Loucy (cell line): ENCODE measurements at regions not wholly inside any gene's neighbourhood (a gene's known extent, or its start where the extent isn't known, plus 50 kb on each side); places are given as distances from the start of the nearest gene placed in this dataset.

ENCODE experiments used
- H2AFZ ChIP-seq: fragments of 200-600 bp; sonication (generic); 2 replicates; pipeline ENCODE4 v1.6.0; 2016; ENCODE audit warnings: antibody characterized with exemption, mild to moderate bottlenecking, low read length, moderate library complexity
- H3F3A ChIP-seq: fragments of 200-600 bp; 2 replicates; pipeline ENCODE4 v1.6.0; 2016; ENCODE audit warnings: antibody characterized with exemption, low read depth, mild to moderate bottlenecking
- H3K27me3 ChIP-seq: fragments of 200-600 bp; sonication (generic); 2 replicates; pipeline ENCODE4 v1.6.1; 2014; ENCODE audit warnings: low read length, mild to moderate bottlenecking; ENCODE audit not compliant: insufficient read depth, poor library complexity, severe bottlenecking
- H3K36me3 ChIP-seq: fragments of 200-600 bp; sonication (generic); 2 replicates; pipeline ENCODE4 v1.6.1; 2016; ENCODE audit warnings: low read length; ENCODE audit not compliant: insufficient read depth
- H3K4me1 ChIP-seq: fragments of 200-600 bp; sonication (generic); 2 replicates; pipeline ENCODE4 v1.5.1; 2014; ENCODE audit warnings: low read length, mild to moderate bottlenecking; ENCODE audit not compliant: insufficient read depth, poor library complexity, severe bottlenecking
- H3K4me2 ChIP-seq: fragments of 200-600 bp; sonication (generic); 2 replicates; pipeline ENCODE4 v1.6.0; 2014; ENCODE audit warnings: antibody characterized with exemption, low read length, low read depth, mild to moderate bottlenecking; ENCODE audit not compliant: poor library complexity, severe bottlenecking
- H3K4me3 ChIP-seq: fragments of 200-600 bp; sonication (generic); 2 replicates; pipeline ENCODE4 v1.5.1; 2014; ENCODE audit warnings: low read length, mild to moderate bottlenecking, mixed read lengths; ENCODE audit not compliant: poor library complexity, severe bottlenecking
- H3K79me2 ChIP-seq: fragments of 200-600 bp; sonication (generic); 2 replicates; pipeline ENCODE4 v1.6.1; 2014; ENCODE audit warnings: low read length; ENCODE audit not compliant: insufficient read depth
- H3K9ac ChIP-seq: fragments of 200-600 bp; sonication (generic); 2 replicates; pipeline ENCODE4 v1.6.0; 2014; ENCODE audit warnings: mild to moderate bottlenecking, low read depth, low read length, moderate library complexity; ENCODE audit not compliant: poor library complexity, severe bottlenecking
- H3K9me2 ChIP-seq: fragments of 200-600 bp; sonication (generic); replicated peaks from 2 replicates; pipeline ENCODE4 v1.6.1; 2016; ENCODE audit warnings: low read depth, low read length, mixed read lengths
- H3K9me3 ChIP-seq: fragments of 200-600 bp; sonication (generic); 2 replicates; pipeline ENCODE4 v1.6.1; 2014; ENCODE audit warnings: mild to moderate bottlenecking, antibody characterized with exemption, low read length, low read depth; ENCODE audit not compliant: insufficient read depth
- H4K20me1 ChIP-seq: fragments of 200-600 bp; sonication (generic); 2 replicates; pipeline ENCODE4 v1.6.0; 2014; ENCODE audit warnings: antibody characterized with exemption, low read length, mild to moderate bottlenecking; ENCODE audit not compliant: insufficient read depth, poor library complexity, severe bottlenecking
- CTCF ChIP-seq: fragments of 200-600 bp; sonication (generic); conservative IDR thresholded peaks from 2 replicates; pipeline ENCODE4 v1.5.1; 2014; ENCODE audit warnings: mild to moderate bottlenecking, antibody characterized with exemption, low read length
- EZH2phosphoT487 ChIP-seq: fragments of 200-600 bp; IDR thresholded peaks from 2 replicates; pipeline ENCODE4 v1.6.1; 2018; ENCODE audit warnings: antibody characterized with exemption, mild to moderate bottlenecking, moderate library complexity, borderline replicate concordance

- no peaks in the 10 kb centered on the region for H3K36me3 ChIP-seq
- no peaks in the 10 kb centered on the region for H3K9me2 ChIP-seq
- no peaks in the 10 kb centered on the region for H4K20me1 ChIP-seq
- H3K9me3 ChIP-seq, result no peaks in the 10 kb centered on the region
- H3K4me1 ChIP-seq, result no peaks in the 10 kb centered on the region
- H3K27me3 ChIP-seq, result no peaks in the 10 kb centered on the region
- no peaks in the 10 kb centered on the region for H3K79me2 ChIP-seq
- H3F3A ChIP-seq, result no peaks in the 10 kb centered on the region
- TF ChIP-seq CTCF (no peak), EZH2phosphoT487 (no peak)
- H3K4me3 ChIP-seq, result no peak overlapping the region
- H3K9ac ChIP-seq, result no peak overlapping the region
- no peak overlapping the region for H2AFZ ChIP-seq
- H3K4me2 ChIP-seq, result no peak overlapping the region
Observed at GRCh38 chr5:124303366-124303765, 443.1 kb downstream of the ZNF608 start.

GRCh38 chr5:124302533-124302932, 443.9 kb downstream of the ZNF608 start:
- H3K27me3 ChIP-seq, result no peaks in the 10 kb centered on the region
- no peaks in the 10 kb centered on the region for H3K79me2 ChIP-seq
- H3K4me3 ChIP-seq, result no peak overlapping the region
- H3F3A ChIP-seq, result no peaks in the 10 kb centered on the region
- TF ChIP-seq EZH2phosphoT487, result no peak
- no peak for TF ChIP-seq CTCF
- H3K9me3 ChIP-seq, result no peaks in the 10 kb centered on the region
- H4K20me1 ChIP-seq, result no peaks in the 10 kb centered on the region
- no peak overlapping the region for H3K4me2 ChIP-seq
- H3K4me1 ChIP-seq, result no peaks in the 10 kb centered on the region
- H3K9me2 ChIP-seq, result no peaks in the 10 kb centered on the region
- H2AFZ ChIP-seq, result no peak overlapping the region
- H3K36me3 ChIP-seq, result no peaks in the 10 kb centered on the region
- H3K9ac ChIP-seq, result no peak overlapping the region

- Histone ChIP-seq H3K4me2 (no peak overlapping the region), H3K9me2 (no peaks in the 10 kb centered on the region), H3K27me3 (no peaks in the 10 kb centered on the region), H4K20me1 (no peaks in the 10 kb centered on the region), H3K9me3 (no peaks in the 10 kb centered on the region), H2AFZ (no peak overlapping the region), H3K36me3 (no peaks in the 10 kb centered on the region), H3K4me1 (no peaks in the 10 kb centered on the region), H3K79me2 (no peaks in the 10 kb centered on the region), H3K4me3 (no peak overlapping the region), H3K9ac (no peak overlapping the region), H3F3A (no peaks in the 10 kb centered on the region)
- TF ChIP-seq EZH2phosphoT487, result no peak
- TF ChIP-seq CTCF, result no peak
Observed at GRCh38 chr5:124301850-124302249, 444.6 kb downstream of the ZNF608 start.
